Ovary (tissue), 4 donors: ENCODE measurements at regions not wholly inside any gene's neighbourhood (a gene's known extent, or its start where the extent isn't known, plus 50 kb on each side); places are given as distances from the start of the nearest gene placed in this dataset. TPM values are rescaled to one million over a fixed set of nuclear protein-coding genes. Genes with fewer than 3 reads are reported as not detected.

Source experiments
- microRNA-seq, 3 donors: library from miRNA; unstranded; fragments of <30 nt; microRNA quantifications; one replicate each; pipeline versions ENCODE4 to v1.2.0, GENCODE V29; 2019 to 2020
- small RNA-seq: library from RNA; depleted of rRNA; stranded (forward); fragments of <200 nt; gene quantifications from one replicate; pipeline ENCODE3, GENCODE V24; 2016
- donor health status: DM: no; HTN: no; CAD: no; lungs with moderate emphysema.
- donor health status: DM: no; HTN: no; CAD: no.
- donor health status: DM: yes; HTN: yes; CAD: no.

Small RNAs in the stretch of these regions (microRNA-seq; reads per million reads assigned to microRNA genes)
- gene MIR4290, result 0 reads per million in 3 donors

Small RNAs in the stretch of these regions (small RNA-seq; reads per million reads assigned to genes)
- not detected for gene AL161629.2
- gene MIR4290, result not detected
